Iris pigment epithelial cell (primary cell): ENCODE measurements at regions not wholly inside any gene's neighbourhood (a gene's known extent, or its start where the extent isn't known, plus 50 kb on each side); places are given as distances from the start of the nearest gene placed in this dataset.
A peak's percentile ranks its signal among the peaks of the same experiment; 100 is the strongest.

Experiments used
- DNase-seq: peaks from one replicate; pipeline ENCODE4 v3.0.0-alpha.2; 2011; ENCODE audit warnings: low read depth

DNA sequence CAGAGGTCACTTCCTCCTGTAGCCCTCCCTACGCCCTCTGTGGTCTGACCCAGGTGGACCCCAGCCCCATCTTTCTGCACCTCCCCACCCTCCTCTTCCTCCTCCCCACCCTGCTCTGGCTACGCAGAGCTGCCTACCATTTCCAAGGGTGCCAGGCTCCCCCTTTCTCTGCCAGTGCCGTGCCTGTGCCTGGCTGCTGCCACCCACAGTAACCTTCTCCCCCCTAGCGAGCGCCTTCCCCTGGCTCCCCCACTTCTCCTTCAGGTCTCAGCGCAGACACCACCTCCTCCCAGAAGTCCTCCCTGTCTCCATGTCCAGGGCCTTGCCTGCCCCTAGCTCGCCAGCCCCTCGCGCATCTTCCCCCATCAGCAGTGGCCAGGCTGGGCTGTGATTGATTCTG, 471.5 kb downstream of the PTPRU start:
- no peak for DNase-seq

DNA sequence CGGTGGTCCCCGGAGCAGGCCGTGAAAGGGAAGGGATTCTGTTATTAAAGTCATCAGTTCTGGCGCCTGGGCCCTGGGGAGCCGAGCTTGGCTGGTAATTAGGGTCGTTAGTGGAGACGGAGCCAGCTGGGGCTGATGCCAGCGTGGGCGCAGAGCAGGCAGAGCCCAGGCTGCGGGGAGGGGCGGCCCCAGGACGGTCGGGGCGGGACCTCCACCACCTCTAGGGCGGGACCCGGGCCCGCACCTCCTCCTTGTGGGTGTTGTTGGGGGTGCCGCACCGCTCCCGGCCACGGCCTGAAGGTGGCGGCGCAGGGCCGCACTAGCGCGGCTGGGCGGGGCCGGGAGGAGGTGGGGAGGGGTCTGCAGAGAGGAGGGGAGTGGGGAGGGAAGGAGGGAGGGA, 470.6 kb downstream of the PTPRU start:
- peak; percentile 48 for DNase-seq

DNA sequence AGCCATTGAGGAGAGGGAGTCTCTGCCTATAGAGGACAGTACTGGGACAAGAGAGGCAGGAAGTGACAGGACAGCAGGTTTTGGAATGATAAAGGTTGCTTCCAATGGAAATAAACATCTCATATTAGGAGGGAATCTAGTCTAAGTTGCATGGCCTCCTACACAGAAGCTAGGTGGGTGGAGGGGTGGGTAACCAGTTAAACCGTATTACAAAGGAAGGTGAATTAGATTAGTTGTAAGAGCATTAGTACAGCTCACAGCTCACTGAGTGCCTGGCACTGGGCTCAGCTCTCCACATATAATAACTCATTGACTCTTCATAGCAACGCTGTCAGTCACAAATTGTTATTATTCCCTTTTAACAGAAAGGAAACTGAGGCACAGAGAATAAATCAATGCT, 468.1 kb downstream of the PTPRU start:
- DNase-seq: no peak

GRCh38 chr1:29703596-29704370, 467.5 kb downstream of the PTPRU start:
- DNase-seq: peak; percentile 61

GRCh38 chr1:29700491-29700890, 464.2 kb downstream of the PTPRU start:
- no peak for DNase-seq

- no peak for DNase-seq
Measured at GRCh38 chr1:29698626-29699025, 462.3 kb downstream of the PTPRU start.

DNA sequence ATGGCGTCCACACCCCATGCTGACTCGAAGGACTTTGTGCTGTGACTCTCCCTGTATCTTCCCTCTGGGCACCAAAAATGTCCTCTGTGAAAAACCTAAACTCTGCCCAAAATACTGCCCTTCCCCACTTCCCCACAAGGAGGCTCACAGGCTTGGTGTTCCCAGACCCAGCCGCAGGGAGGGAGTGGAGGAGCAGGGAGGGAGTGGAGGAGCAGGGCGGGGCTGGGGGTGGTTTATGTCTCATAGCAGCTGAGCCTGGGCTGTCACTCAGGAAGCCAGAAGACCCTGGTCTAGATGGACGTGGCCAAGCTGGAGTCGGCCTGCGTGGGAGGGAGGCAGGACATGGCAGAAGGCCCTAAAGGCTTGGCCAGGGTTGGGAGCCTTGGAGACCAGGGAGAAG, 461.7 kb downstream of the PTPRU start:
- DNase-seq: peak; percentile 70

GRCh38 chr1:29697391-29697780, 461.1 kb downstream of the PTPRU start:
- DNase-seq: no peak

DNA sequence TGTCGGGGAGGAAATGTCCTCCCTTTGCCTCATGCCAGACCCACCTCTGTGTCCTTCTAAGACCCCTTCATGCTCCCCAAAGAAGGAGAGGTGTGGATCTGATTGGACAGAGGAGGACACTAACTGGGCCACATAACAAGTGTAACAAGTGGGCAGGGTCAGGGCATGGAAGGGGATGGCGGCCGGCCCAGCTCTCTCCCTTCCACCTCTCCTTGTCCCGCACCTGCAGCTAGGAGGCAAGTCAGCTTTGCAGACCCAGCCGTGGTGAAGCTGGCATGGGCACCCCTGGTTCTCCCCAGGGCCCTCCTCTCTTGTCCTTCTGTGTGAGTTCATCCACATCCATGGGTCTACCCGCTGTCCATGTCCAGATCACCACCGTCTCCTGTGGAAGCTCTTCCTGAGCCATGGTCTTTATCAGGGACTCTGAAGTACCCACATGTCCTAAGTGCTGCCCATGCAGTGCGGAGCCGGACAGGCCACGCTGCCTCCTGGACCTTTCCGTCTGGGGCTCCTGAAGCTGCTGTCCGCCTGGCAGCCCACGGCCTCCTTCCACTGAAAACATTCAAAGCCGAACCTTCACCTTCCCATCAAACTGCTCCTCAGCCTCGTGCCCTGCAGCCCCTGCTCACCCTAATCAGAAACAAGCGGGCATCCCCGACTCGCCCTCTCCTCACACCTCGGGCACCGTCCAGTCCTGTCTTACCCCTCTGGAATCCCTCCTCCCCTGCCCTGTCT, 460.5 kb downstream of the PTPRU start:
- no peak for DNase-seq

- no peak for DNase-seq
Measured at GRCh38 chr1:29695803-29696202, 459.5 kb downstream of the PTPRU start.

- no peak for DNase-seq
Measured at GRCh38 chr1:29695036-29695435, 458.7 kb downstream of the PTPRU start.

GRCh38 chr1:29691499-29691898, 455.2 kb downstream of the PTPRU start:
- DNase-seq: no peak

GRCh38 chr1:29690156-29690555, 453.8 kb downstream of the PTPRU start:
- no peak for DNase-seq

GRCh38 chr1:29689372-29690030, 453.2 kb downstream of the PTPRU start:
- no peak for DNase-seq

DNA sequence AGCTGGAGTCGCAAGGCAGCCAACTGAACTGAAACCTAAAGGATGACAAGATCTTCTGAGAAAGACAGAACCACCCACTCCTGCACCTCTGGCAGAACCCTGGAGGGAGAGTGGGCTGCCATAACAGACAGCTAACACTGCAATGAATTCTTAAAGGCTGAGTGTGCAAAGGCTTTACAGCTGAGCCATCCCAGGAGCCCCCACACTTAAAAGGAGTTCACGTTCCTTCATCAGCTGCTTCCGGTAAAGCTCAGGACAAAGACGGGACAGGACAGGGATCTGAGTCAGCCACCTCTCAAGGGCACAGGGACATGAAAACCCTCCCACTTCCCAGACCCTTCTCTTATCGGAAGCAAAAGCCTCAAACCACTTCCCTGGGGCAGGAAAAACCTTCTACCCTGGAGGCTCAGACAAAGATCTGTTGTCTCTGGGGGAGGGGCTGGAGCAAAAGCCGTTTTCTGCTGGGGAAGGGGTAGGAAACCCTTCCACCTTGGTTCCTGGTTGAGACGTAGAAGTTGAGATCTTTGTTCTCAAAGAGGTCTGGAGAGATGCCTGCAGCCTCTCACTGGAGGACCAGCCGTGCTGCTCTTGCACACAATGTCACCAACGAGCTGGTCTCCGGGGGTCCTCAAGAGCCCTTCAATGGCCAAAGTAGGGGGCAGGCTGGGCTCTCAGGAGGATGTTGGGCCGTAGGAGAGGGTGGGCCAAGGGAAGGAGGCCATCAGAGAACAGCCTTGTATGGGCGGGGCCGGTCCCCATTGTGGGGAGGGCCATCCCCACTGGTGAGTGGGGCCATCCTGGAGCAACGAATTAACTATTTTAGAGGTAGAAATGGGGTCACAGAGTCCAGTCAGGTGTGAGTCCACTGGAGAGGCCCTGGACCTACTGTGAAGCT, 452.4 kb downstream of the PTPRU start:
- DNase-seq: peak; percentile 77

DNA sequence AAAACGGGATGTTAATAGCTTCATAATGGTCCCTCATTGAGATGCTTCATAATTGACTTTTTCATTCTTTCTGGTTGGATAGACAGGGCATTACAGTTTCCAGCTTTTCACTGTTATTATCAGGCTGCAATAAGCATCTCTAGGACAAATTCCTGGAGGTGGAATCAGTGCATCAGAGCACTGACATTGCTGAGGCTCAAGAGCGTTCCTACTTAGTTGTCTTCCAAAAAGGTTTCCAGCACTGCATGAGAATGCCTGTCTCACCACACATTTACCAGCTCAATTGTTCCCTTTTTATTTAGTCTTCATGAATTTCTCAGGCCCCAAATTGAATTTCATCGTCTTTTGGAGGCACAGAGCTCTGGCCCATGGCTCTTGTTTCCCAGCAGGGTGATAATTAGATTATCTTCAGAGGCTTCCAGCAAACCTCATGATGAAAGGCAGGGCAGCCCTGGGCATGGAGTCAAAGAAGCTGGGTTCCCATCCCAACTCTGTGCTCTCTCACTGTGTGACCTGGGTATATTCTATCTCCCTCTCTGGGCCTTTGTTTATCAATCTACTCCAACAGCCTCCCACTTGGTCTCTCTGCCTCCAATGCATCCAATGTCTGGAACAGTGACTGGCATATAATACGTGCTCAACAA, 451.4 kb downstream of the PTPRU start:
- peak; percentile 22 for DNase-seq

- no peak for DNase-seq
Measured at GRCh38 chr1:29687166-29687565, 450.8 kb downstream of the PTPRU start.

- no peak for DNase-seq
Measured at GRCh38 chr1:29686012-29686930, 449.9 kb downstream of the PTPRU start.

DNA sequence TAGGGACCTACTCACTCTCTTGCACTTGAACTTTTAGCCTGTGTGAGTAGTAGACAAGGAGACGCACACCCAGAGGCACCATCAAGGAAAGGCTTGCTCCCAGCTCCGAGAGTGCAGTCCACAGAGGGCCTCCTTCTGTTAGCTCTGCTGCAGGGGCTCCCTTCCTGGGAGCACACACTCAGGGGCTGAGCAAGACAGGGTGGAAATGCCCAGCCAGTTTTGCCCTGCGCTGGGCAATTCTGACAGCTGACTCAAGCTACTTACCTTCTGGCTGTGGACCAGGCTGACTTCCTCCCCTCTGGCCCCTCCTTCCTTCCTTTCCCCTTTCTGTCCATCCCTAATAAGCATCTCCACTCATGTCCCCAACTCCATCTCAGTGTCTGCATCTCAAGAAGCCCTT, 449.1 kb downstream of the PTPRU start:
- DNase-seq: no peak

- no peak for DNase-seq
Measured at GRCh38 chr1:29684141-29684540, 447.8 kb downstream of the PTPRU start.
